A549 (cell line): ENCODE measurements at regions not wholly inside any gene's neighbourhood (a gene's known extent, or its start where the extent isn't known, plus 50 kb on each side); places are given as distances from the start of the nearest gene placed in this dataset.

Source experiments
- CBX8 ChIP-seq: fragments of 200-600 bp; sonication (generic); IDR thresholded peaks from 2 replicates; pipeline ENCODE4 v1.6.1; 2016
- CEBPB ChIP-seq, 2 experiments: fragments of >200 bp in 1 of 2; sonication (Bioruptor Twin) in 1 of 2; formaldehyde crosslinking in 1 of 2; IDR thresholded peaks; 2 replicates each; pipeline ENCODE4 v1.6.1; 2012 to 2016
- CTCF ChIP-seq: fragments of >200 bp; sonication (Bioruptor Twin); formaldehyde crosslinking; IDR thresholded peaks from 3 replicates; pipeline ENCODE4 v1.5.1; 2016
- JUNB ChIP-seq: fragments of >200 bp; sonication (Bioruptor Twin); formaldehyde crosslinking; IDR thresholded peaks from 2 replicates; pipeline ENCODE4 v1.6.1; 2016
- POLR2A ChIP-seq: IDR thresholded peaks from 2 replicates; pipeline ENCODE4 v1.6.1; 2012; ENCODE audit warnings: mild to moderate bottlenecking, low read length
- RCOR1 ChIP-seq: fragments of 150-350 bp; IDR thresholded peaks from 2 replicates; pipeline ENCODE4 v1.6.1; 2014; ENCODE audit warnings: antibody characterized with exemption, low read length, low read depth
- TF ChIP-seq, protein P1 (sequence below): IDR thresholded peaks from 2 replicates; pipeline ENCODE4 v1.6.1; 2012

- TF ChIP-seq JUNB (no peak), POLR2A (no peak), CBX8 (no peak), CTCF (no peak), CEBPB (IDR thresholded peaks at IDR 0.05) (no peak), RCOR1 (no peak)
- TF ChIP-seq, protein P1, sequence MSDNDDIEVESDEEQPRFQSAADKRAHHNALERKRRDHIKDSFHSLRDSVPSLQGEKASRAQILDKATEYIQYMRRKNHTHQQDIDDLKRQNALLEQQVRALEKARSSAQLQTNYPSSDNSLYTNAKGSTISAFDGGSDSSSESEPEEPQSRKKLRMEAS = no peak
These were observed 70.9 kb upstream of the PPP2R5A start for GRCh38 chr1:212214325-212214724.
